WI38 (cell line): ENCODE measurements at regions not wholly inside any gene's neighbourhood (a gene's known extent, or its start where the extent isn't known, plus 50 kb on each side); places are given as distances from the start of the nearest gene placed in this dataset.
"Not testable (repeated sequence)": the region's sequence is repeated elsewhere in the genome, so short reads cannot be mapped to it uniquely, and the experiment has no call there.

Experiments used
- H3K4me3 ChIP-seq: 2 replicates; pipeline ENCODE4 v1.5.1; 2011; ENCODE audit warnings: low read depth, mild to moderate bottlenecking, control low read depth, low read length
- CTCF ChIP-seq: IDR thresholded peaks from 2 replicates; pipeline ENCODE4 v1.5.1; 2012; ENCODE audit warnings: low read depth, mild to moderate bottlenecking, control low read depth, low read length

- H3K4me3 ChIP-seq = no peak overlapping the region
Measured at GRCh38 chr6:84317463-84317862, 90.0 kb upstream of the CEP162 start.

DNA sequence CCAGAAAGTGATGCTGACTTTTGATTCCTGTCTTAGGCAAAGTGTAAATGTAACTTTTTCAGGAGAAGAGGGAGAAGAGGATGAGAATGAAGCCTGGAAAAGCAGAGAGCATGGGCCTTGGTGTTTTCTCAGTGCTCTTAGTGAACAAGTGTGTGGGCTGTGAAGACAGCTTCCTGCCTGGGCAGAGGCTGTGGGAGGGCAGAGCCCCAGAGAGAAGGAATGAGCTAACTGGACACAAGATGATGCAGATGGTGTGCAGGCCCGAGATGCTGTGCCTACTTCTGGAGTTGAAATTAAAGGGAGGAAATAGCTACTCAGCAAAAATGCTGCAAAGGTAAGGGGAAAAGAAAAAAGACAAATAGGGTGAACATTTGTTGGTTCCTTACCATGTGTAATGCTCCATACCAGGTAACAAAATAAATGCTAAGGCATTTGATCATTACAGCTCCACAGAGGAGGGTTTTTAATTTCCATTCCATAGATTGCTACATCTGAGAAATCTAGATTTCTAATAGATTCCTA, 87.0 kb upstream of the CEP162 start:
- no peak for TF ChIP-seq CTCF
- no peak overlapping the region for H3K4me3 ChIP-seq

More at GRCh38 chr6:84317463-84317862, 90.0 kb upstream of the CEP162 start:
- TF ChIP-seq CTCF = no peak

DNA sequence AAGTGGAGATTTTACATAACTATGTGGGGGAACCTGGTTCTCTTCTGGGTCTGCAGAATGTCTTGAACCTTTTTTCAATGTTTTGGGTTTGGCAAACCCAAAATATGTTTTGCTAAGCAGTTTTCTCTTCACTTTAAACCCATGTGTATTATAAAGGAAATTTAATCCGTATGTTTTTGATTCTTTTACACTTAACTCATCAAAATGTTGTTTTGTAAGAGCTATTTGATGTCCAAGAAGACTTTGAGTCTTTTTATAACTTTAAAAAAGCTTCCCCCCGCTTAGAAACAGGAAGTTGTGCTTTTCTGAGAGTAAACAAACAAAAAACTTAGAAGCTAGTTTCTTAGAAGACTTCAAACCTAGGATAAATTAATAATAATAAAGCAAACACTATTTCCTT, 81.9 kb upstream of the CEP162 start:
- H3K4me3 ChIP-seq = no peak overlapping the region

GRCh38 chr6:84304881-84305280, 77.4 kb upstream of the CEP162 start:
- H3K4me3 ChIP-seq = no peak overlapping the region
- no peak for TF ChIP-seq CTCF

More for the DNA sequence above, 81.9 kb upstream of the CEP162 start:
- TF ChIP-seq CTCF = no peak

DNA sequence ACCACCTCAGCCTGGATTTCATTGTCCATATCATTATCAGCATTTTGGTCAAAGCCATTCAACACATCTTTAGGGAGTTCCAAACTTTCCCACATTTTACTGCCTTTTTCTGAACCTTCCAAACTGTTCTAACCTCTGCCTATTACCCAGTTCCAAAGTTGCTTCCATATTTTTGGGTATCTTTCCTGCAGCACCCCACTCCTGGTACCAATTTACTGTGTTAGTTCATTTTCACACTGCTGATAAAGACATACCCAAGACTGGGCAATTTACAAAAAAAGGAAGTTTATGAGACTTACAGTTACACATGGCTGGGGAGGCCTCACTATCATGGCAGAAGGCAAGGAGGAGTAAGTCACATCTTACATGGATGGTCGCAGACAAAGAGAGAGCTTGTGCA, 63.6 kb upstream of the CEP162 start:
- not testable (repeated sequence) for H3K4me3 ChIP-seq

- no peak for TF ChIP-seq CTCF
- H3K4me3 ChIP-seq = no peak overlapping the region
Measured at GRCh38 chr6:84284428-84285049, 57.1 kb upstream of the CEP162 start.

GRCh38 chr6:84282550-84282949, 55.1 kb upstream of the CEP162 start:
- no peak for TF ChIP-seq CTCF

GRCh38 chr6:84280639-84281038, 53.2 kb upstream of the CEP162 start:
- H3K4me3 ChIP-seq = no peak overlapping the region
- TF ChIP-seq CTCF = no peak

More at GRCh38 chr6:84282550-84282949, 55.1 kb upstream of the CEP162 start:
- no peak overlapping the region for H3K4me3 ChIP-seq
